BE2C (cell line): ENCODE measurements at regions not wholly inside any gene's neighbourhood (a gene's known extent, or its start where the extent isn't known, plus 50 kb on each side); places are given as distances from the start of the nearest gene placed in this dataset.

Source experiments
- DNase-seq: peaks from one replicate; pipeline ENCODE4 v3.0.0-alpha.2; 2020
- H3K27me3 ChIP-seq: fragments of 250-450 bp; sonication (Bioruptor Pico); 2 replicates; pipeline ENCODE4 v1.5.1; 2020; ENCODE audit warnings: mild to moderate bottlenecking
- H3K36me3 ChIP-seq: fragments of 250-450 bp; sonication (Bioruptor Pico); 2 replicates; pipeline ENCODE4 v1.5.1; 2020; ENCODE audit warnings: mild to moderate bottlenecking
- H3K4me1 ChIP-seq: fragments of 250-450 bp; sonication (Bioruptor Pico); 2 replicates; pipeline ENCODE4 v1.5.1; 2020
- H3K4me3 ChIP-seq: 2 replicates; pipeline ENCODE4 v1.5.1; 2011; ENCODE audit warnings: low read depth, low read length
- H3K9me3 ChIP-seq: fragments of 250-450 bp; sonication (Bioruptor Pico); 2 replicates; pipeline ENCODE4 v1.5.1; 2020
- TF ChIP-seq, protein P1 (sequence below): IDR thresholded peaks from 2 replicates; pipeline ENCODE4 v1.5.1; 2012; ENCODE audit warnings: mild to moderate bottlenecking, low read depth, low read length

DNA sequence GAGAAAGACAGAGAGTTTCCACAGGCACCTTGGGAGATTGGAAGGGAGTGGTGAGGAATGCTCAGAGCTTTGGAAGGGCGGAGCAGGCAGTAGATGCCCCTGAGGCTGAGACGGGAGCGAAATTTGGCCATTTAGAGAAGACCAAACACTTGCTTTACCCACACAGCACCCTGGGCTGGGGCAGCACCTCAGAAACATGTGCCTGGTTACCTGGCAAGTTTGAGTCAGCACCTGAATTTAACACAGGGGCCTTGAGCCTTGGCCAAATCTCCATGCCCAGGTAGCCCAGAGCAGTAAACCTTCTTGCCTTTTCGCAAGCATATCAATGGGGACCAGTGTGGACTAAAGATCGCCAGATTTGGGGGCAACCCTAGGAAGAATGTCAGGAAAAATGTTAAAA lies 111.9 kb upstream of the NFE2L3 start:
- H3K4me3 ChIP-seq, result no peak overlapping the region
- TF ChIP-seq, protein P1, sequence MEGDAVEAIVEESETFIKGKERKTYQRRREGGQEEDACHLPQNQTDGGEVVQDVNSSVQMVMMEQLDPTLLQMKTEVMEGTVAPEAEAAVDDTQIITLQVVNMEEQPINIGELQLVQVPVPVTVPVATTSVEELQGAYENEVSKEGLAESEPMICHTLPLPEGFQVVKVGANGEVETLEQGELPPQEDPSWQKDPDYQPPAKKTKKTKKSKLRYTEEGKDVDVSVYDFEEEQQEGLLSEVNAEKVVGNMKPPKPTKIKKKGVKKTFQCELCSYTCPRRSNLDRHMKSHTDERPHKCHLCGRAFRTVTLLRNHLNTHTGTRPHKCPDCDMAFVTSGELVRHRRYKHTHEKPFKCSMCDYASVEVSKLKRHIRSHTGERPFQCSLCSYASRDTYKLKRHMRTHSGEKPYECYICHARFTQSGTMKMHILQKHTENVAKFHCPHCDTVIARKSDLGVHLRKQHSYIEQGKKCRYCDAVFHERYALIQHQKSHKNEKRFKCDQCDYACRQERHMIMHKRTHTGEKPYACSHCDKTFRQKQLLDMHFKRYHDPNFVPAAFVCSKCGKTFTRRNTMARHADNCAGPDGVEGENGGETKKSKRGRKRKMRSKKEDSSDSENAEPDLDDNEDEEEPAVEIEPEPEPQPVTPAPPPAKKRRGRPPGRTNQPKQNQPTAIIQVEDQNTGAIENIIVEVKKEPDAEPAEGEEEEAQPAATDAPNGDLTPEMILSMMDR, result no peak
- H3K4me1 ChIP-seq, result no peaks in the 10 kb centered on the region
- no peak for DNase-seq
- H3K9me3 ChIP-seq, result no peaks in the 10 kb centered on the region; the same call in 1 of the 2 replicates
- H3K27me3 ChIP-seq, result peaks cover 39% of the 10 kb centered on the region
- no peaks in the 10 kb centered on the region for H3K36me3 ChIP-seq

DNA sequence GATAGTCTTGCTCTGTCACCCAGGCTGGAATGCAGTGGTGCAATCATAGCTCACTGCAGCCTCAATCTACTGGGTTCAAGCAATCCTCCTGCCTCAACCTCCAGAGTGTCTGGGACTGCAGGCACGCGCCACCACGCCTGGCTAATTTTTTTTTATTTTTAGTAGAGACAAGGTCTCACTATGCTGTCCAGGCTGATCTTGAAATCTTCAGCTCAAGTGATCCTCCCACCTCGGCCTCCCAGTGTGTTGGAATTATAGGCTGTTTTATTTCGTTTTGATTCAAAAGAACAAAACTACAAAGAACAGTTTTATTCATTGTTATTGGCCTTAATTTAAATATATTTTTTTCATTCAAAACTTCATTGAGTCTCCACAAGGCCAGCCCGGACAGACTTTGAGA lies 109.8 kb upstream of the NFE2L3 start:
- TF ChIP-seq, protein P1, result no peak

DNA sequence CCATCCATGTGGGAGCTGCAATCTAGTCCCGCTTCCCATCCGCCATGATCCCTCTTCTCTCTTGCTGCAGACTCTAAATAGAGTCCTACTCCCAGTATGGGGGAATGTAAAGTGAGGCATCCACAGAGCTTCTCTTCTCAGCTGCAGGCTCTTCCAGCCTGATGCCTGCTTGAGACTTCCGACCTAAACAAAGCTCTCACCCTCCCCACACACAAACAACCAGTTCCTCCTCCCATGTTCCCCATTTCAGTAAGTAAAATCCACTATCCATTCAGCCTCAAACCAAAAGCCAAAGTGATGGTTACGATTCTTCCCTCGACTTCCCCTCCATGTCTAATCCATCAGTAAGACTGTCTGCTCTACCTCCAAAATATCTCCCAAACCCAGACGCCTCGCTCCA lies 108.2 kb upstream of the NFE2L3 start:
- H3K9me3 ChIP-seq, result no peaks in the 10 kb centered on the region; the same call in 1 of the 2 replicates
- H3K27me3 ChIP-seq, result peaks cover 39% of the 10 kb centered on the region
- no peaks in the 10 kb centered on the region for H3K4me1 ChIP-seq
- TF ChIP-seq, protein P1, result no peak
- no peaks in the 10 kb centered on the region for H3K36me3 ChIP-seq
- no peak overlapping the region for H3K4me3 ChIP-seq
- DNase-seq, result no peak

More for the DNA sequence above, 109.8 kb upstream of the NFE2L3 start:
- Histone ChIP-seq H3K36me3 (no peaks in the 10 kb centered on the region), H3K27me3 (peaks cover 39% of the 10 kb centered on the region), H3K4me1 (no peaks in the 10 kb centered on the region), H3K9me3 (no peaks in the 10 kb centered on the region; the same call in 1 of the 2 replicates), H3K4me3 (no peak overlapping the region)
- DNase-seq, result no peak

DNA sequence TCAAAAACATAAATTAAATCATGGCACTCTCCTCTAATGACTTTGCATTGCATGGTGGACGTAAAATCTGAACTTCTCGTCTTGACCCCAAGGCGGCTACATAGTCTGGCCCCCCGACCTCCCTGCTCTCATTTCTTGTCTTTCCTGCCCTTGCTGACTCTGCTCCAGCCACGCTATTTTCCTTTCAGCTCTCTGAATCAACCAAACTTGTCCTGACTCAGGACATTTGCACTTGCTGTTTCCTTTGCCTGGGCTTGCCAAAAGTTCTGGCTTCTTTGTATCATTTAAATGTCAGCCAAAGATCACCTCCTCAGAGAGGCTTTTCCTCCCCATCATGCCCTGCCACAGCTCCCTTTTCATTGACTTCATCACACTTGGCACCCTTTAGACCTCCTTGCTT lies 107.7 kb upstream of the NFE2L3 start:
- Histone ChIP-seq H3K4me3 (no peak overlapping the region), H3K9me3 (no peaks in the 10 kb centered on the region; the same call in 1 of the 2 replicates), H3K4me1 (no peaks in the 10 kb centered on the region), H3K36me3 (no peaks in the 10 kb centered on the region), H3K27me3 (peaks cover 39% of the 10 kb centered on the region)
- TF ChIP-seq, protein P1, result no peak
- no peak for DNase-seq

DNA sequence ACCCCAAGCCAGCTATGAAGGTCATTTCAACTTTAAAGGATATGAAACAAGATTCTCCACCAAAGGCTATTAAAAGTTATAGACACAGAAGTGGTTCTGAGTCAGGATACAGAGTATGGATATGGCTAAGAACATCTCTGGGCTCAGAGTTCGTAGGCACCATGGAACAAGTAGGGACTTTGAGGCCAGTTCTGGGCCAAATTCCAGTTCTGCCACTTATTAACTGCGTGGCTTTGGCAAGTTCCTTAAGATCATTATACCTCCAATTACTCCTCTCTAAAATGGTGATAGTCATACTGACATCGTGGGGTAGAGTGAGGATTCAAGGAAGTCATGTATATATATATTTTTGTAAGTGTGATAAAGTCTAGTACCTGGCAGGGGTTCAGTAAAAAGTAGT lies 105.8 kb upstream of the NFE2L3 start:
- no peaks in the 10 kb centered on the region for H3K4me1 ChIP-seq
- H3K4me3 ChIP-seq, result no peak overlapping the region
- no peaks in the 10 kb centered on the region for H3K36me3 ChIP-seq
- H3K9me3 ChIP-seq, result no peaks in the 10 kb centered on the region; the same call in 1 of the 2 replicates
- peaks cover 31% of the 10 kb centered on the region for H3K27me3 ChIP-seq
- no peak for DNase-seq
- TF ChIP-seq, protein P1, result no peak

DNA sequence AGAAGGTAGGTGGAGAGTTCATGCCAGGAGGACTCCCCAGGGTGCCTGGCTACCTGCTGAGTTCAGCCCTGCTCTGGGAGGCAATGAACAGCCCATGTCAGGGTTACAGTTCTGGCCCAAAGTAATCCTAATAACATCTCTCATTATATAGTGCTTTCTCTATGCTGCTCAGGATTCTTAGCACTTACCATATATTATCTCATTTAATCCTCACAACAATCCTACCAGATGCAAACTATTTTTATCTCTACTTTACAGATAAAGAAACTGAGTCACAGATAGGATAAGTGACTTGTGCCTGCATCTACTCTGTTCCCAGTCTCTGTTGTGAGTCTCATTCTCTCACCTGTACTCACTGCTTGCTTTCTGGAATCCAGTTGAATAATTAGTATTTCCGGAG lies 105.1 kb upstream of the NFE2L3 start:
- DNase-seq, result no peak
- TF ChIP-seq, protein P1, result no peak
- Histone ChIP-seq H3K9me3 (no peaks in the 10 kb centered on the region; the same call in 1 of the 2 replicates), H3K36me3 (no peaks in the 10 kb centered on the region), H3K4me3 (no peak overlapping the region), H3K27me3 (peaks cover 24% of the 10 kb centered on the region), H3K4me1 (no peaks in the 10 kb centered on the region)
